ENCODE measurements at regions not wholly inside any gene's neighbourhood (a gene's known extent, or its start where the extent isn't known, plus 50 kb on each side); places are given as distances from the start of the nearest gene placed in this dataset.

DNA sequence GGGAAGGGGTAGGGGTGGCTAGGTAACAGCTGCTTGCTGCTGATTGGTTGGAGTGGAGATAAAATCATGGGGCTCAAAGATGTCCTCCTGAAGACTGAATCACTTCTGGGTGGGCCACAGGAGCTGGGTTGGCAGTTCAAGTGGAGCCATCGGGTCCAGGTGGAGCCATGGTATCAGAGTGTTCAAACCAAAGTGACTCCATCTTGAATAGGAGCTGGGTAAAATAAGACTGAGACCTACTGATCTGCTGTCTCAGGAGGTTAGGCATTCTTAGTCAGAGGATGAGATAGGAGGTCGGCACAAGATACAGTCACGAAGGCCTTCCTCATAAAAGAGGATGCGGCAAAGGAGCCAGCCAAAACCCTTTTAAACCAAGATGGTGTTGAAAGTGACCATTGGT lies 96.5 kb downstream of the RTP4 start:
- TF ChIP-seq, protein P1, sequence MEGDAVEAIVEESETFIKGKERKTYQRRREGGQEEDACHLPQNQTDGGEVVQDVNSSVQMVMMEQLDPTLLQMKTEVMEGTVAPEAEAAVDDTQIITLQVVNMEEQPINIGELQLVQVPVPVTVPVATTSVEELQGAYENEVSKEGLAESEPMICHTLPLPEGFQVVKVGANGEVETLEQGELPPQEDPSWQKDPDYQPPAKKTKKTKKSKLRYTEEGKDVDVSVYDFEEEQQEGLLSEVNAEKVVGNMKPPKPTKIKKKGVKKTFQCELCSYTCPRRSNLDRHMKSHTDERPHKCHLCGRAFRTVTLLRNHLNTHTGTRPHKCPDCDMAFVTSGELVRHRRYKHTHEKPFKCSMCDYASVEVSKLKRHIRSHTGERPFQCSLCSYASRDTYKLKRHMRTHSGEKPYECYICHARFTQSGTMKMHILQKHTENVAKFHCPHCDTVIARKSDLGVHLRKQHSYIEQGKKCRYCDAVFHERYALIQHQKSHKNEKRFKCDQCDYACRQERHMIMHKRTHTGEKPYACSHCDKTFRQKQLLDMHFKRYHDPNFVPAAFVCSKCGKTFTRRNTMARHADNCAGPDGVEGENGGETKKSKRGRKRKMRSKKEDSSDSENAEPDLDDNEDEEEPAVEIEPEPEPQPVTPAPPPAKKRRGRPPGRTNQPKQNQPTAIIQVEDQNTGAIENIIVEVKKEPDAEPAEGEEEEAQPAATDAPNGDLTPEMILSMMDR (IDR thresholded peaks at IDR 0.05): no peak
- TF ChIP-seq POLR2AphosphoS5 (IDR thresholded peaks at IDR 0.05) (no peak), POLR2A (IDR thresholded peaks at IDR 0.05) (no peak)
